ENCODE measurements at regions not wholly inside any gene's neighbourhood (a gene's known extent, or its start where the extent isn't known, plus 50 kb on each side); places are given as distances from the start of the nearest gene placed in this dataset.

DNA sequence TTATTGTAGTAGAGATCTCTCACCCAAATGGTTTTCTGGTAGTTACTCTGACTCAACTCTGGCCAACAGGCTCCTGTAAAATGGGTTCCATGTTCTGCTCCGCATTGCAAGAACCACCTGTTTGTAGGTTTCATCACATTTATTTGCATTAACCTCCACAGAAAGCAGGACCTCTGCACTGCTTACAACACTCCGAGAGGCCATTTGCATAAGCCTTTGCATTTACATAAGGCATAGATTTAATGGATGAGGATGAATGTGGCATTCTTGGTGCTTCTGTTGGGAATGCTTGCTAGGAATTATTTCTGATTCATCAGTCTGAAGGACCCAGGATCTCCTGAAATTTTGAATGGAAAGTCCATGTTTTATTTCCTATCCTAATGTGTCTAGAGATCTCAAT, 320.1 kb downstream of the ZNF621 start:
- TF ChIP-seq, protein P1, sequence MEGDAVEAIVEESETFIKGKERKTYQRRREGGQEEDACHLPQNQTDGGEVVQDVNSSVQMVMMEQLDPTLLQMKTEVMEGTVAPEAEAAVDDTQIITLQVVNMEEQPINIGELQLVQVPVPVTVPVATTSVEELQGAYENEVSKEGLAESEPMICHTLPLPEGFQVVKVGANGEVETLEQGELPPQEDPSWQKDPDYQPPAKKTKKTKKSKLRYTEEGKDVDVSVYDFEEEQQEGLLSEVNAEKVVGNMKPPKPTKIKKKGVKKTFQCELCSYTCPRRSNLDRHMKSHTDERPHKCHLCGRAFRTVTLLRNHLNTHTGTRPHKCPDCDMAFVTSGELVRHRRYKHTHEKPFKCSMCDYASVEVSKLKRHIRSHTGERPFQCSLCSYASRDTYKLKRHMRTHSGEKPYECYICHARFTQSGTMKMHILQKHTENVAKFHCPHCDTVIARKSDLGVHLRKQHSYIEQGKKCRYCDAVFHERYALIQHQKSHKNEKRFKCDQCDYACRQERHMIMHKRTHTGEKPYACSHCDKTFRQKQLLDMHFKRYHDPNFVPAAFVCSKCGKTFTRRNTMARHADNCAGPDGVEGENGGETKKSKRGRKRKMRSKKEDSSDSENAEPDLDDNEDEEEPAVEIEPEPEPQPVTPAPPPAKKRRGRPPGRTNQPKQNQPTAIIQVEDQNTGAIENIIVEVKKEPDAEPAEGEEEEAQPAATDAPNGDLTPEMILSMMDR (IDR thresholded peaks at IDR 0.05; ENCODE audit: borderline replicate concordance, insufficient read depth, low read depth, low read length) = no peak
- H3K4me3 ChIP-seq (ENCODE audit: low read depth, low read length) = no peak overlapping the region

DNA sequence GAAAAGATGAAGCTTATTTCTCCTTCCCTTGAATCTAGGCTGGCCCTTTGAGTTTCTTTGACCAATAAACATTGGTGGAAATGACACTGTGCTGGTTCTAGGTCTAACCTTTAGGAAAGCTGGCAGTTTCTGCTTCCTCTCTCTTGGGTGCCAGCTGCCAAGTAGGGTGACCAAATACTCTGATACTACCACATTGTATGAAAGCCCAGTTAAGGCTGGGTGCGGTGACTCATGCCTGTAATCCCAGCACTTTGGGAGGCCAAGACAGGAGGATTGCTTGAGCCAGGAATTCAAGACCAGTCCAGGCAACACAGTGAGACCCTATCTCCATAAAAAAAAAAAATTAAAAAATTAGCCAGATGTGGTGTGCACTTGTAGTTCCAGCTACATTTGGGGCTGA, 320.7 kb downstream of the ZNF621 start:
- no peak overlapping the region for H3K4me3 ChIP-seq (ENCODE audit: low read depth, low read length)
- TF ChIP-seq, protein P1 (IDR thresholded peaks at IDR 0.05; ENCODE audit: borderline replicate concordance, insufficient read depth, low read depth, low read length) = no peak

DNA sequence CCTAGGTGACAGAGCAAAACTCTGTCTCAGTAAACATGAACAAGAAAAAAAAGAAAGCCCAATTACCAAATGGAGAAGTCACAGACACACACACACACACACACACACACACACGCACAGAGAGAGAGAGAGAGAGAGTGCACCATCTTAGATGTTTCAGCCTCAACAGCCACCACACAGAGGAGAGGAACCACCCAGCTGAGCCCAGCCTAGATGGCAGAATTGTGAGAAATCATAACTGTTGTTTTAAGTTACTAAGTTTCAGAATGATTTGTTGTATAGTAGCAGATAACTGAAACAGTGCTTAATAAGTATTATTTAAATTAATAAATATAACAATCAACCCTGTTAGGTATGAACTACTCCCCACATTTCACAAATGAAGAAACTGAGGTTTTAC, 321.2 kb downstream of the ZNF621 start:
- no peak overlapping the region for H3K4me3 ChIP-seq (ENCODE audit: low read depth, low read length)
- TF ChIP-seq, protein P1 (IDR thresholded peaks at IDR 0.05; ENCODE audit: borderline replicate concordance, insufficient read depth, low read depth, low read length) = no peak

DNA sequence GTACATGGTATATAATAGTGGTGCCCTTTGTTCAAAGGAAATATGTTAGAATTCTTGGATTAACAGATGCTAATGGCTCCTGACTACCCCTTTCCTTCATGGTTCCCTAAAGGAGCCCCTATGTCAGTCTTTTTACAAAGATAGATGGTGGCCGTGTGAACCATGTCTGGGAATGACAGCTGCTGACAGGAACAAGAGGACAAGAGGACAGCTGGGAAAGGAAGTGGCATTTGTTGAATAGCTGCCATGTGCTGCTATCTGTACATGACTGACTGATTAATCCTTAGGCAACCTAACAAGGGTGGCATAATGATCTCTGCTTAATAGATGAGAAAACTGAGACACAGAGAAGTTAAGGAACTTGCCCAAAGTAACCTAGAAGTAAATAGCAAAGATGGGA, 321.7 kb downstream of the ZNF621 start:
- H3K4me3 ChIP-seq (ENCODE audit: low read depth, low read length) = no peak overlapping the region
- TF ChIP-seq, protein P1 (IDR thresholded peaks at IDR 0.05; ENCODE audit: borderline replicate concordance, insufficient read depth, low read depth, low read length) = no peak

DNA sequence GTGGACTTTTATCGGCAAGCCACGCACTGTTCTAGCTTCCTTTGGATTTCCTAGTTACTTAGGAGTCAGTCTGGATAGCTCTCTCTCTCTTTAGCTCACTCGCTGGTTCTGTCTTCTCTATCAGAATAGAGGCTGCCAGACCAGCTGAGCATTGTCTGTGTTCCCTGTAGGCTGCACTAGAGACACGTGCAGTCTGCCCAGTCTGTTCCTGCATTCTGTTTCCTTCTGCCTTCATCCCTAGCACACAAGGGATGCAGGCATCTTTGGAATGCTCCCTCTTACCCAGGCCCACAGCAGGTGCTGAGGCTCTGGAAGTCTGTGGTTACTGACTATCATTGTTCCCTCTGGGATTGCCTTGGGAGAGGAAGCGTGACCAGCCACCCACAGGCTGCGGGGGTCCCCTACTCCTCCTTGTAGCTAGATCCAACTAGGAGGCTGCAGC, 322.8 kb downstream of the ZNF621 start:
- no peak overlapping the region for H3K4me3 ChIP-seq (ENCODE audit: low read depth, low read length)
- TF ChIP-seq, protein P1 (IDR thresholded peaks at IDR 0.05; ENCODE audit: borderline replicate concordance, insufficient read depth, low read depth, low read length) = no peak

DNA sequence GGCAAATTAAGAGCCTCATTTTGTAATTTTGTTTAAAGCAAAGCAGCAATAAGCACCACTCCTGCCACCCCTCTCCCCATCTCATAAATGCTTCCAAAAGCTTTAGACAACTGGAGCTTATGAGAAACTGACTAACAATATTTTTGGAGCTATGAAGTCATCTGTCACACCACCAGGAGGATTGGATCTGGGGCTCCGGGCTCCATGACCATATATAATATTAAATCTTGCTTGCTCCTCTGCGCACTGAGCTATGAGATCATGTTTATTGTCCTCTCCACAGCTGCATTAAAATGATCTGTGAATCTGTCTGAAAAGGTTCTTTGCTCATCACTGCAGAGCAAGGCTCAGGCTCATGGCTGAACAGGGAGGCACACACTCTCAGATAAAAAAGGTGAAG, 323.7 kb downstream of the ZNF621 start:
- TF ChIP-seq, protein P1 (IDR thresholded peaks at IDR 0.05; ENCODE audit: borderline replicate concordance, insufficient read depth, low read depth, low read length) = no peak
- no peak overlapping the region for H3K4me3 ChIP-seq (ENCODE audit: low read depth, low read length)

DNA sequence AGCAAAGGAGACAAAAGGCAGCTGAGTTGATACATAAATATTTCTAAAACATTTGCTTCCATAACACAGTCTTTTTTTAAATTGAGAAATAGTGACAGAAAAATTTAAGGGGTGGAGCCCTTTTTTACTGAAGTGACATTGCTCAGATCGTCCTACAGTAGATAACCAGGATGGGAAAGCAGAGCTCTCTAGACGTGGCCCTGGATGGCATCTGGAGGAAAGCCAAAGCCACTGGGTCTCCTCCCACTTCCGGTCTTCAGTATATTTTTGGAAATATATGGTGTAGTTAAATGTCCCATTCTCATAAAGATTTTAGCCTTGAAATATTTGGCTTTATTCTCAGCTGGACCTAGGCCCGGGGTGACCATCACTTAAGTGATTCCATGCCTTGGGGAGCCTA, 326.1 kb downstream of the ZNF621 start:
- H3K4me3 ChIP-seq (ENCODE audit: low read depth, low read length) = no peak overlapping the region
- TF ChIP-seq, protein P1 (IDR thresholded peaks at IDR 0.05; ENCODE audit: borderline replicate concordance, insufficient read depth, low read depth, low read length) = no peak

Data from GM12875 (cell line).